ENCODE measurements at regions not wholly inside any gene's neighbourhood (a gene's known extent, or its start where the extent isn't known, plus 50 kb on each side); places are given as distances from the start of the nearest gene placed in this dataset.
"Not testable (repeated sequence)": the region's sequence is repeated elsewhere in the genome, so short reads cannot be mapped to it uniquely, and the experiment has no call there.

GRCh38 chr1:238406098-238406860 lies 515.6 kb upstream of the ZP4 start:
- DNase-seq (ENCODE audit: low read depth in 4 of 4, low spot score in 3 of 4) = no peak

- DNase-seq (ENCODE audit: low read depth in 4 of 4, low spot score in 3 of 4) = no peak
Observed at GRCh38 chr1:238404921-238405320, 514.2 kb upstream of the ZP4 start.

GRCh38 chr1:238404481-238404880 lies 513.8 kb upstream of the ZP4 start:
- no peak for DNase-seq (ENCODE audit: low read depth in 4 of 4, low spot score in 3 of 4)

GRCh38 chr1:238401144-238401543 lies 510.4 kb upstream of the ZP4 start:
- no peak for DNase-seq (ENCODE audit: low read depth in 4 of 4, low spot score in 3 of 4)

- DNase-seq (ENCODE audit: low read depth in 4 of 4, low spot score in 3 of 4) = no peak
Observed at GRCh38 chr1:238399558-238399957, 508.8 kb upstream of the ZP4 start.

GRCh38 chr1:238396140-238396539 lies 505.4 kb upstream of the ZP4 start:
- DNase-seq (ENCODE audit: low read depth in 4 of 4, low spot score in 3 of 4) = no peak

GRCh38 chr1:238384381-238384780 lies 493.7 kb upstream of the ZP4 start:
- no peak for DNase-seq (ENCODE audit: low read depth in 4 of 4, low spot score in 3 of 4)

- DNase-seq (ENCODE audit: low read depth in 4 of 4, low spot score in 3 of 4) = no peak
Observed at GRCh38 chr1:238380167-238380566, 489.4 kb upstream of the ZP4 start.

- not testable (repeated sequence) for DNase-seq (ENCODE audit: low read depth in 4 of 4, low spot score in 3 of 4)
Observed at GRCh38 chr1:238379446-238379845, 488.7 kb upstream of the ZP4 start.

- DNase-seq (ENCODE audit: low read depth in 4 of 4, low spot score in 3 of 4) = no peak
Observed at GRCh38 chr1:238377280-238377919, 486.7 kb upstream of the ZP4 start.

GRCh38 chr1:238370599-238370998 lies 479.9 kb upstream of the ZP4 start:
- no peak for DNase-seq (ENCODE audit: low read depth in 4 of 4, low spot score in 3 of 4)

- DNase-seq (ENCODE audit: low read depth in 4 of 4, low spot score in 3 of 4) = no peak
Observed at GRCh38 chr1:238364214-238364892, 473.6 kb upstream of the ZP4 start.

- no peak for DNase-seq (ENCODE audit: low read depth in 4 of 4, low spot score in 3 of 4)
Observed at GRCh38 chr1:238360474-238360873, 469.8 kb upstream of the ZP4 start.

GRCh38 chr1:238350471-238350870 lies 459.7 kb upstream of the ZP4 start:
- DNase-seq (ENCODE audit: low read depth in 4 of 4, low spot score in 3 of 4) = no peak

- DNase-seq (ENCODE audit: low read depth in 4 of 4, low spot score in 3 of 4) = no peak
Observed at GRCh38 chr1:238346340-238346739, 455.6 kb upstream of the ZP4 start.

GRCh38 chr1:238345837-238346236 lies 455.1 kb upstream of the ZP4 start:
- DNase-seq (ENCODE audit: low read depth in 4 of 4, low spot score in 3 of 4) = no peak

GRCh38 chr1:238343852-238344251 lies 453.1 kb upstream of the ZP4 start:
- no peak for DNase-seq (ENCODE audit: low read depth in 4 of 4, low spot score in 3 of 4)

- DNase-seq (ENCODE audit: low read depth in 4 of 4, low spot score in 3 of 4) = no peak
Observed at GRCh38 chr1:238341395-238341794, 450.7 kb upstream of the ZP4 start.

- DNase-seq (ENCODE audit: low read depth in 4 of 4, low spot score in 3 of 4) = no peak
Observed at GRCh38 chr1:238340989-238341388, 450.3 kb upstream of the ZP4 start.

GRCh38 chr1:238336531-238336930 lies 445.8 kb upstream of the ZP4 start:
- no peak for DNase-seq (ENCODE audit: low read depth in 4 of 4, low spot score in 3 of 4)

GRCh38 chr1:238334170-238334569 lies 443.4 kb upstream of the ZP4 start:
- DNase-seq (ENCODE audit: low read depth in 4 of 4, low spot score in 3 of 4) = no peak

GRCh38 chr1:238331557-238331956 lies 440.8 kb upstream of the ZP4 start:
- DNase-seq (ENCODE audit: low read depth in 4 of 4, low spot score in 3 of 4) = no peak
